ENCODE measurements at regions not wholly inside any gene's neighbourhood (a gene's known extent, or its start where the extent isn't known, plus 50 kb on each side); places are given as distances from the start of the nearest gene placed in this dataset.

DNA sequence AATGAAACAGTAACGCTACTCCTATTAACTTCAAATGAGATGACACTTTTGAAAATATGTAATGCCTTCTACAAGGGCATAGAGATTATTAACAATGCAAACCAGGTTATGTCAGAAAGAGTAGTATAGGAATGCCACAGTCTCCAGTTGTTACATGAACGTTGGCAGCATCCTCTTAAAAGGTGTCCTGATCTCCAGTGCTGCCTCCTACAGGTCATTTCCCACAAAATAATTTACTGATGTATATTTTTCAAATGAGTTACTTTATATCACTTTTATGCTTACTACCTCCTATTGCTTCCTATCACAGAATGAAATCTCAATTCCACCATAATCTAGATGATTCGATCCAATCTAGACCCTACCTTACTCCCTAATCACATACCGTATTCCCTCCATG lies 195.2 kb upstream of the EPHA5 start:
- TF ChIP-seq CTCF (IDR thresholded peaks at IDR 0.05; ENCODE audit: insufficient read depth, low read length) (no peak), REST (IDR thresholded peaks at IDR 0.05; ENCODE audit: insufficient replicate concordance, low read depth) (no peak), POLR2AphosphoS5 (IDR thresholded peaks at IDR 0.05; ENCODE audit: low read depth) (no peak)

Data from HL-60 (cell line).